A549 (cell line): ENCODE measurements at regions not wholly inside any gene's neighbourhood (a gene's known extent, or its start where the extent isn't known, plus 50 kb on each side); places are given as distances from the start of the nearest gene placed in this dataset.
A peak's percentile ranks its signal among the peaks of the same experiment; 100 is the strongest.

Experiments
- ATAC-seq, 2 experiments: fragments of 200-7000 bp in 1 of 2; fragments of >200 bp in 1 of 2; cut with Nextera tagmentation in 1 of 2; cut with Tn5 transposase in 1 of 2; 3 replicates each; pipeline versions ENCODE4 v1.8.0 to v1.9.1; 2018 to 2020; ENCODE audit warnings: mild to moderate bottlenecking in 1 of 2, moderate library complexity in 1 of 2
- CTCF ChIA-PET: fragments of 300-600 bp; sonication (Branson Sonifier 250); formaldehyde crosslinking; extraction: SDS; loops from one replicate; lab custom pipeline; 2021; ENCODE audit warnings: antibody characterized with exemption, inconsistent platforms; lab: Yijun Ruan, JAX
- POLR2A ChIA-PET: fragments of 350-600 bp; formaldehyde crosslinking; extraction: SDS; loops from one replicate; lab custom pipeline; 2021; ENCODE audit warnings: antibody characterized with exemption, inconsistent platforms; lab: Yijun Ruan, JAX
- DNase-seq, 2 experiments: peaks; one replicate each; pipeline versions ENCODE4 v3.0.0 to v3.0.0-alpha.2; 2011 to 2016; ENCODE audit warnings: low read depth in 1 of 2, low spot score in 1 of 2
- FAIRE-seq: peaks from 2 replicates; lab custom pipeline; 2011; peaks lifted over from hg19 to GRCh38; lab: Jason Lieb, UNC
- H3K27ac ChIP-seq, 2 experiments: fragments of >200 bp; sonication (Bioruptor Twin); formaldehyde crosslinking; 3 replicates each; pipeline ENCODE4 v1.5.1; 2016 to 2017
- H3K4me1 ChIP-seq: fragments of >200 bp; sonication (Bioruptor Twin); formaldehyde crosslinking; 3 replicates; pipeline ENCODE4 v1.6.1; 2016
- H3K4me2 ChIP-seq: fragments of >200 bp; sonication (Bioruptor Twin); formaldehyde crosslinking; 3 replicates; pipeline ENCODE4 v1.6.1; 2016
- H3K4me3 ChIP-seq: fragments of >200 bp; sonication (Bioruptor Twin); formaldehyde crosslinking; 3 replicates; pipeline ENCODE4 v1.5.1; 2016
- H3K9me3 ChIP-seq: fragments of >200 bp; sonication (Bioruptor Twin); formaldehyde crosslinking; 3 replicates; pipeline ENCODE4 v1.6.1; 2016
- BHLHE40 ChIP-seq: IDR thresholded peaks from 2 replicates; pipeline ENCODE4 v1.6.1; 2012; ENCODE audit warnings: low read depth, low read length, inconsistent platforms
- CBX8 ChIP-seq: fragments of 200-600 bp; sonication (generic); IDR thresholded peaks from 2 replicates; pipeline ENCODE4 v1.6.1; 2016
- CEBPB ChIP-seq, 2 experiments: fragments of >200 bp in 1 of 2; sonication (Bioruptor Twin) in 1 of 2; formaldehyde crosslinking in 1 of 2; IDR thresholded peaks; 2 replicates each; pipeline ENCODE4 v1.6.1; 2012 to 2016
- CHD2 ChIP-seq: fragments of 150-350 bp; IDR thresholded peaks from 2 replicates; pipeline ENCODE4 v1.6.1; 2014; ENCODE audit warnings: low read length; ENCODE audit not compliant: partially characterized antibody
- EHF ChIP-seq: fragments of 250-450 bp; sonication (Bioruptor Pico); IDR thresholded peaks from 2 replicates; pipeline ENCODE4 v1.5.0; 2020; ENCODE audit warnings: mild to moderate bottlenecking
- EHMT2 ChIP-seq: fragments of 200-600 bp; sonication (generic); IDR thresholded peaks from 2 replicates; pipeline ENCODE4 v1.6.1; 2016; ENCODE audit warnings: antibody characterized with exemption, low read depth, mild to moderate bottlenecking, moderate library complexity
- EP300 ChIP-seq, 2 experiments: fragments of >200 bp; sonication (Bioruptor Twin); formaldehyde crosslinking; IDR thresholded peaks; 2 replicates in 1 of 2; 3 replicates in 1 of 2; pipeline ENCODE4 v1.6.1; 2016 to 2017
- FOSL2 ChIP-seq, 2 experiments: fragments of 450-650 bp in 1 of 2; fragments of >200 bp in 1 of 2; sonication (Bioruptor Twin) in 1 of 2; formaldehyde crosslinking; IDR thresholded peaks; 2 replicates each; pipeline versions ENCODE4 v1.5.0 to v1.6.1; 2016 to 2020; ENCODE audit warnings: mild to moderate bottlenecking in 1 of 2, moderate library complexity in 1 of 2
- FOXS1 ChIP-seq: fragments of 250-450 bp; sonication (Bioruptor Pico); IDR thresholded peaks from 2 replicates; pipeline ENCODE4 v1.5.0; 2020; ENCODE audit warnings: mild to moderate bottlenecking, moderate library complexity
- MYC ChIP-seq: IDR thresholded peaks from 2 replicates; pipeline ENCODE4 v1.6.1; 2012; ENCODE audit warnings: mild to moderate bottlenecking, inconsistent platforms, low read length, improper control_type of control experiment, borderline replicate concordance
- PHF8 ChIP-seq: fragments of 200-600 bp; sonication (generic); IDR thresholded peaks from 2 replicates; pipeline ENCODE4 v1.6.1; 2016; ENCODE audit warnings: low read depth, mild to moderate bottlenecking, antibody characterized with exemption, moderate library complexity, borderline replicate concordance
- POLR2AphosphoS2 ChIP-seq: conservative IDR thresholded peaks from 2 replicates; pipeline ENCODE4 v1.6.1; 2012; ENCODE audit warnings: low read length, improper control_type of control experiment, inconsistent platforms
- RAD21 ChIP-seq, 2 experiments: fragments of >200 bp in 1 of 2; sonication (Bioruptor Twin) in 1 of 2; formaldehyde crosslinking in 1 of 2; IDR thresholded peaks in 1 of 2; conservative IDR thresholded peaks in 1 of 2; 2 replicates in 1 of 2; 3 replicates in 1 of 2; pipeline ENCODE4 v1.6.1; 2012 to 2018; ENCODE audit warnings: inconsistent platforms in 1 of 2
- RCOR1 ChIP-seq: fragments of 150-350 bp; IDR thresholded peaks from 2 replicates; pipeline ENCODE4 v1.6.1; 2014; ENCODE audit warnings: antibody characterized with exemption, low read length, low read depth
- TFCP2L1 ChIP-seq: fragments of 250-450 bp; sonication (Bioruptor Pico); IDR thresholded peaks from 2 replicates; pipeline ENCODE4 v1.5.0; 2021; ENCODE audit warnings: mild to moderate bottlenecking
- ZFP36 ChIP-seq: fragments of 450-650 bp; IDR thresholded peaks from 2 replicates; pipeline ENCODE4 v1.6.1; 2014; ENCODE audit warnings: borderline replicate concordance; ENCODE audit not compliant: partially characterized antibody
- ZNF302 ChIP-seq: fragments of 250-450 bp; sonication (Bioruptor Pico); IDR thresholded peaks from 2 replicates; pipeline ENCODE4 v1.9.0; 2021; ENCODE audit warnings: inconsistent platforms, mild to moderate bottlenecking, moderate library complexity
- WGBS: methylation state at CpG from one replicate; pipeline ENCODE4 v1.1.6; 2017; ENCODE audit errors: missing lambda C conversion rate; 5-methylcytosine and 5-hydroxymethylcytosine counted together
- TF ChIP-seq, protein P1 (sequence below): fragments of >200 bp; sonication (Bioruptor Twin); formaldehyde crosslinking; IDR thresholded peaks from 2 replicates; pipeline ENCODE4 v1.6.1; 2016
- TF ChIP-seq, protein P2 (sequence below): IDR thresholded peaks from 2 replicates; pipeline ENCODE4 v1.6.1; 2012
- TF ChIP-seq, protein P3 (sequence below): fragments of 450-650 bp; IDR thresholded peaks from 2 replicates; pipeline ENCODE4 v1.6.1; 2014; ENCODE audit warnings: antibody characterized with exemption
- TF ChIP-seq, protein P4 (sequence below): fragments of >200 bp; sonication (Bioruptor Twin); formaldehyde crosslinking; IDR thresholded peaks from 3 replicates; pipeline ENCODE4 v1.5.1; 2016
- TF ChIP-seq, protein P5 (sequence below): fragments of 250-450 bp; sonication (Bioruptor Pico); IDR thresholded peaks from 2 replicates; pipeline ENCODE4 v1.5.0; 2021; ENCODE audit warnings: mild to moderate bottlenecking, moderate library complexity, borderline replicate concordance

DNA sequence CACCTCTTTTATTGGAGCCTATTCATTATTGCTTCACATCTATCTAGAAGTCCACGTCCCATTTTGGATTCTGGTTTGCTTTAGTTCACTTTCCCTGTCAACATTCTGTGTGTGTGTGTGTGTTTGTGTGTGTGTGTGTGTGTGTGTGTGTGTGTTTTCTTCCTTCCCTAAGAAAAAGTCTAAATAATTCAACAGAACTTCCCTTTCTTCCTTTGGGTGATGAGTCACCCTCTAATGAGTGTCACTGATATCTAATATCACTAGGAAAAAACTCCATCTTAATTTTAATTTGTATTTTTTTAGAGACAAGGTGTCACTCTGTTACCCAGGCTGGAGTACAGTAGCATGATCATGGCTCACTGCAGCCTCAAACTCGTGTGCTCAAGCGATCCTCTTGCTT lies 234.2 kb downstream of the TTC8 start:
- ChIA-PET POLR2A (no interaction called here), CTCF (no interaction called here)
- TF ChIP-seq CBX8: no peak
- no peak for TF ChIP-seq FOXS1
- no peak for TF ChIP-seq ZNF302
- TF ChIP-seq FOSL2 (IDR thresholded peaks at IDR 0.05): no peak
- TF ChIP-seq FOSL2 (CRISPR knock-in tag; IDR thresholded peaks at IDR 0.05): peak; percentile 59
- no peak for TF ChIP-seq EHF (CRISPR knock-in tag)
- ATAC-seq (no peak), DNase-seq (no peak), FAIRE-seq (no peak)
- no peak overlapping the region for H3K27ac ChIP-seq
- H3K4me2 ChIP-seq: no peak overlapping the region
- no peaks in the 10 kb centered on the region for H3K9me3 ChIP-seq
- 30% methylated on average over 3 of the region's 3 CpGs for WGBS
- no peaks in the 10 kb centered on the region for H3K4me1 ChIP-seq
- no peak overlapping the region for H3K4me3 ChIP-seq

DNA sequence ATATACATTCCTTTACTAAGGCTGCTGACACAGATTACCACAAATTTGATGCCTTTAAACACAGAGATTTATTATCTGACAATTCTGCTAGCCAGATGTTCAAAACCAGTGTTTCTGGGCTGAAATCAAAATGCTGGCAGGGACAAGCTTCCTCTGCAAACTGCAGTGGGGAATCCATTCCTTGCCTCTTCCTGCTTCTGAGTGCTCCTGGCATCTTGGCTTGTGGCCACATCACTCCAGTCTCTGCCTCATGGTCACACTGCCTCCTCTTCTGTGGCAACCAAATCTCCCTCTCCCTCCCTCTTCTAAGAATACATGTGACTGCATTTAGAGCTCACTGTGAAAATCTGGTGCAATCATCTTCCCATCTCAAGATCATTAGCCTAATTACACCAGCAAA lies 235.7 kb downstream of the TTC8 start:
- DNase-seq (no peak), ATAC-seq (no peak), FAIRE-seq (no peak)
- H3K4me2 ChIP-seq: no peak overlapping the region
- TF ChIP-seq, protein P1, sequence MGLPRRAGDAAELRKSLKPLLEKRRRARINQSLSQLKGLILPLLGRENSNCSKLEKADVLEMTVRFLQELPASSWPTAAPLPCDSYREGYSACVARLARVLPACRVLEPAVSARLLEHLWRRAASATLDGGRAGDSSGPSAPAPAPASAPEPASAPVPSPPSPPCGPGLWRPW: no peak
- no peak for TF ChIP-seq RCOR1
- TF ChIP-seq RAD21 (conservative IDR thresholded peaks at IDR 0.05 in 1 of 2, IDR thresholded peaks at IDR 0.05 in 1 of 2): no peak
- no peak for TF ChIP-seq CEBPB (IDR thresholded peaks at IDR 0.05)
- no peak for TF ChIP-seq PHF8
- TF ChIP-seq, protein P2, sequence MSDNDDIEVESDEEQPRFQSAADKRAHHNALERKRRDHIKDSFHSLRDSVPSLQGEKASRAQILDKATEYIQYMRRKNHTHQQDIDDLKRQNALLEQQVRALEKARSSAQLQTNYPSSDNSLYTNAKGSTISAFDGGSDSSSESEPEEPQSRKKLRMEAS: no peak
- TF ChIP-seq TFCP2L1 (CRISPR knock-in tag): no peak
- TF ChIP-seq EHMT2: no peak
- no peak for TF ChIP-seq CHD2
- TF ChIP-seq BHLHE40: no peak
- no peak for TF ChIP-seq ZFP36
- TF ChIP-seq POLR2AphosphoS2: no peak
- TF ChIP-seq, protein P3, sequence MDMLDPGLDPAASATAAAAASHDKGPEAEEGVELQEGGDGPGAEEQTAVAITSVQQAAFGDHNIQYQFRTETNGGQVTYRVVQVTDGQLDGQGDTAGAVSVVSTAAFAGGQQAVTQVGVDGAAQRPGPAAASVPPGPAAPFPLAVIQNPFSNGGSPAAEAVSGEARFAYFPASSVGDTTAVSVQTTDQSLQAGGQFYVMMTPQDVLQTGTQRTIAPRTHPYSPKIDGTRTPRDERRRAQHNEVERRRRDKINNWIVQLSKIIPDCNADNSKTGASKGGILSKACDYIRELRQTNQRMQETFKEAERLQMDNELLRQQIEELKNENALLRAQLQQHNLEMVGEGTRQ: no peak
- no peak for TF ChIP-seq MYC
- TF ChIP-seq, protein P4, sequence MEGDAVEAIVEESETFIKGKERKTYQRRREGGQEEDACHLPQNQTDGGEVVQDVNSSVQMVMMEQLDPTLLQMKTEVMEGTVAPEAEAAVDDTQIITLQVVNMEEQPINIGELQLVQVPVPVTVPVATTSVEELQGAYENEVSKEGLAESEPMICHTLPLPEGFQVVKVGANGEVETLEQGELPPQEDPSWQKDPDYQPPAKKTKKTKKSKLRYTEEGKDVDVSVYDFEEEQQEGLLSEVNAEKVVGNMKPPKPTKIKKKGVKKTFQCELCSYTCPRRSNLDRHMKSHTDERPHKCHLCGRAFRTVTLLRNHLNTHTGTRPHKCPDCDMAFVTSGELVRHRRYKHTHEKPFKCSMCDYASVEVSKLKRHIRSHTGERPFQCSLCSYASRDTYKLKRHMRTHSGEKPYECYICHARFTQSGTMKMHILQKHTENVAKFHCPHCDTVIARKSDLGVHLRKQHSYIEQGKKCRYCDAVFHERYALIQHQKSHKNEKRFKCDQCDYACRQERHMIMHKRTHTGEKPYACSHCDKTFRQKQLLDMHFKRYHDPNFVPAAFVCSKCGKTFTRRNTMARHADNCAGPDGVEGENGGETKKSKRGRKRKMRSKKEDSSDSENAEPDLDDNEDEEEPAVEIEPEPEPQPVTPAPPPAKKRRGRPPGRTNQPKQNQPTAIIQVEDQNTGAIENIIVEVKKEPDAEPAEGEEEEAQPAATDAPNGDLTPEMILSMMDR: no peak
- TF ChIP-seq, protein P5, sequence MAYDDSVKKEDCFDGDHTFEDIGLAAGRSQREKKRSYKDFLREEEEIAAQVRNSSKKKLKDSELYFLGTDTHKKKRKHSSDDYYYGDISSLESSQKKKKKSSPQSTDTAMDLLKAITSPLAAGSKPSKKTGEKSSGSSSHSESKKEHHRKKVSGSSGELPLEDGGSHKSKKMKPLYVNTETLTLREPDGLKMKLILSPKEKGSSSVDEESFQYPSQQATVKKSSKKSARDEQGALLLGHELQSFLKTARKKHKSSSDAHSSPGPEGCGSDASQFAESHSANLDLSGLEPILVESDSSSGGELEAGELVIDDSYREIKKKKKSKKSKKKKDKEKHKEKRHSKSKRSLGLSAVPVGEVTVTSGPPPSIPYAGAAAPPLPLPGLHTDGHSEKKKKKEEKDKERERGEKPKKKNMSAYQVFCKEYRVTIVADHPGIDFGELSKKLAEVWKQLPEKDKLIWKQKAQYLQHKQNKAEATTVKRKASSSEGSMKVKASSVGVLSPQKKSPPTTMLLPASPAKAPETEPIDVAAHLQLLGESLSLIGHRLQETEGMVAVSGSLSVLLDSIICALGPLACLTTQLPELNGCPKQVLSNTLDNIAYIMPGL (CRISPR knock-in tag): no peak
- TF ChIP-seq EP300 (IDR thresholded peaks at IDR 0.05): no peak
- no peaks in the 10 kb centered on the region for H3K9me3 ChIP-seq
- ChIA-PET POLR2A (no interaction called here), CTCF (no interaction called here)
- H3K27ac ChIP-seq: no peak overlapping the region
- H3K4me3 ChIP-seq: no peak overlapping the region
- no peaks in the 10 kb centered on the region for H3K4me1 ChIP-seq
